T1000 (cell line): ENCODE measurements at regions not wholly inside any gene's neighbourhood (a gene's known extent, or its start where the extent isn't known, plus 50 kb on each side); places are given as distances from the start of the nearest gene placed in this dataset.
"Not testable (repeated sequence)": the region's sequence is repeated elsewhere in the genome, so short reads cannot be mapped to it uniquely, and the experiment has no call there.

Source experiments
- DNase-seq: peaks from one replicate; lab custom pipeline; 2025; ENCODE audit warnings: mixed read lengths; lab: John Stamatoyannopoulos, UW

DNA sequence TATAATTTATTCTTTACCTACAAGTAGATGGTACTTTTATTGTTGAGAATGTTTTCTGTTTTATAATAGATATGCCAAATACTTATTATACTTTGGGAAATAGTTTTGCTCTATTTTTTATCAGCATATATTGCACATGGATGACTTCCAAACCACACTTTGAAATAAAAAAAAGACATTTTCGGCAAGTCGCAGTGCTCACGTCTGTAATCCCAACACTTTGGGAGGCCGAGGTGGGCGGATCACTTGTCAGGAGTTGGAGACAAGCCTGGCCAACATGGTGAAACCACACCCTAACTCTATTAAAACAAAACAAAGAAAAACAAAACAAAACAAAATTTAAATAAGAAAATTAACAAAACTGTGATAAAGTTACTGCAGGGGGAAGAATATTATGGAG, 983.9 kb upstream of the CNTN5 start:
- no peak for DNase-seq

DNA sequence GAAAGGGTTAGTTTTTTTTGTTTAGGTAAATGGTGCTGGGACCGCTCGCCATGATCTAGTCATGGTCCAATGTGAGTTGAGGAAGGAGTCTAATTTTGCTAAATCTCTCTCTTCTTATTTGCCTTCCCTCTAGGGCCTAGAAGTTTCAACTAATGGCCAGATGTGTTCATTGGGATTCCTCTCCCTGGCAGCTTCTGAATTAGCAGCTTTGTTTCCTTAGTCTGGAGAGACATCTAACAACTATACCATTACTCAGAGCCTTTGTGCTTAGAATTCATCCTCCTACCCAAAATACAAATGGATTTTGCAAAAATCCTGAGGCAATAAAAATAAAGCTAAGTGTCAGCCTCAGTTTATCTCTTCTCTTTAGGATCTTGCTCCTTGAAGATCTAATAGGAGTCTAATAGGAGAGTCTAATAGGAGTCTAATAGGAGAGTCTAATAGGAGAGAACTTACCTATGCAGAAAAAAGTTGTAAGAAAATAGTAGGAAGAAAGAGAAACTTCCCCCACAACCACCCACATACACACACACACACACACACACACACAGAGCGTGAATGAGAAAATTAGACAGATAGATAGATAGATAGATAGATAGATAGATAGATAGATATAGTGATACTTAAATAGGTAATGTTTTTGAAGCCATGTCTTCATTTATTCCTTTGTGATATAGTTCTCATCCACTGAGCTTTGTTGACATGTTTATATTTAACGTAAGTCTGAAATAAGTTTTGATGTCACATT, 980.5 kb upstream of the CNTN5 start:
- DNase-seq: no peak

DNA sequence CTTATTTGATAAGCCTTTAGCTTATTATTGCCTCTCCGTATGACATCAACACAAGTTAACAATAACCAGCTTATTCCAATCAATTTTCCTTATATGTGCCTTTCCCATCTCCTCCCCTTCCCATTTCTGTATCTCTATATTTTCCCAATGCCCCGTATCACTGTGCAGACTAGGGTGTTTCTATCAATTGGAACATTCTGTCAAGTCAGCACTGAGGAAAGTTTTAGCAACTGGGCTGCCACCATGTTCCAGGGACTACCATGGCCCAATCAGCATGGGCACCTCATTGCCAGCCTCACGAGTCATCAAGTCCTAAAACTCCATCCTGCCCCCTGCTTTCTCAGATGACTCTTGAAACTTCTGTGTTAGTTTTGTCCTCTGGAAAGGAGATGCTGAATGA, 973.1 kb upstream of the CNTN5 start:
- no peak for DNase-seq

DNA sequence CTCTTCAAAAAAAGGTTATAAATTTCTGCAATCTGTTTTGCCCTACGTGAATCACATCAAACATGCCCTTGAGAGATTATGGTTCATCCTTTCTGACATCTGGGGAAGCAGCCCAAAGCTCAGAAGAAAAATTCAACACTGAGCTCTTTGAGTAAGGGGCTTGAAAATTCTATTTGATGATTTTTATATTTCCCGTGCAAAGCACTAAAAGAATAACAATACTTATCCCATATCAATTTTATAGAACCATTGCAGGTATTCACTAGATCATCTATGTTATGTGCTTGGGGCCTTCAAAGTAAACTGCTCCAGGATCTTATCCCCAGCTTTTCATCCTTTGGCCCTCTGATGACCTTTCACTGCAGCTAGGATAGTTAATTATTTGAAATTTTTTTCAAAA, 966.9 kb upstream of the CNTN5 start:
- no peak for DNase-seq

DNA sequence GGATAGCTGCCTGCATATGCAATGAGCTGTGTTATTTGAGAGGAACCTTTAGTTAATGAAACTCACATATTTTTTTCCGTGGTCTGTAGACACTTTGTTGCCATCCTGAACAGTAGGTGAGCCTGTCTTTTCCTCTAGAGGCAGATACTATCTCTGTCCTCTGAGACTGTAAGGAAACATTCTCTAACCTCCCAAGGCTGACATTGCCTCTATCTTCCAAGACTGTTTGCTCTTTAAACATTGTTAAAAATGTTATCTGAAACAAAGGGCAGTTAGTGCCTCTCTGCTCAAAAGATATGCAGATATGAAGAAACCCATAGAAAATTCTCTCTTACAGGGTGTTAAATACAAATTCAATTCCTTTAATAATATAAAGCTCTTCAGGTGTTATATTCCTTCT, 963.8 kb upstream of the CNTN5 start:
- DNase-seq: no peak

DNA sequence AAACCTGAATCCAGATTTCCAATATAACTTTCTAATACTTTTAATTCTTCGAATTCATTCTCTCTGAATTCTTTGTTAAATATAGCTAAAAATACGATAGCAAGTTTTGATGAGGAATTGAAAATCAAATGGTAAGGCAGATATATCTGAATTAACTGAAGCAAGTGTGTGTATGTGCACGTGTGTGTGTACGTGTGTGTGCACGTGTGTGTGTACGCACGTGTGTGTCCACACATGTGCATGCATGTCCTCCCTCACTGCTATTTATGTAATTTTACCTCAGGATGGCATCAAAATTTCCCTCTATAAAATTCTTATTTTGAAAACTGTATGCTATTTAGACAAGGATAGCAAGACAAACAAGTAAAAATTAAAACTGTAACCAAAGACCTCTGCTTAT, 961.3 kb upstream of the CNTN5 start:
- no peak for DNase-seq

DNA sequence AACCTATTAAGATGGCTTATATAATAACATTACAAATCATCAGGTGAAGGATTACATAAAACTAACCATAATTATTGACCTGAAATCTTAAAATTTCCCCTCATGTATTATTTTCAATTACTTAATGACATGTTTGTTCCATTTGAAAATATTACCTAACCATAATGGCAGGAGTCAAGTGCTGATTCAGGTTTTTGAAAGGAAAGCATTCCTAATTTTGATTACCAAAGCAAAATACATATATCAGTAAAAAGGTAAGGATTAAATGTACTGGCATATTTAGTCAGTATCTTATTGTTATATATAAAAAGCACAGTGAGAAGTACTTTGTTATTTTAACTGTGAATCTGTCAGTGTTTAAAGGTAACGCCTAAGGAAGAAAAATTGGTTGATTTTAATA, 960.0 kb upstream of the CNTN5 start:
- DNase-seq: no peak

DNA sequence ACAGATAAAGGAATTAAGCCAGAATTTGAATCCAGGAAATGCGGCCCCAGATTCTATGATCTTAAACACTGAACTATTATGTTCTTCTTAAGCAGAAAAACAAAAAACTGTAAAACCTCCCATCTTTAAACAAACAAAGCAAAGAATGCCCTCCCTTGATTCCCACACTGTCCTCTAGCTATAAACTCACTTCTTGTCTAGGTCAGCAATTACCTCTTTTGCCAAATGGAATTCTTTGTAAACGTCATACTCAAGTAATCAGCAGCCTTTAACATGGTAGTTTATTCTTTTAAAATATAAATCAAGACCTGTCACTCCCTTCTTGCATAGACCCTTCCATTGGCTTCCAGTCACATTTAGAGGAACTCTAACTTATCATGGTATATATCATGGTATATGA, 958.9 kb upstream of the CNTN5 start:
- no peak for DNase-seq

DNA sequence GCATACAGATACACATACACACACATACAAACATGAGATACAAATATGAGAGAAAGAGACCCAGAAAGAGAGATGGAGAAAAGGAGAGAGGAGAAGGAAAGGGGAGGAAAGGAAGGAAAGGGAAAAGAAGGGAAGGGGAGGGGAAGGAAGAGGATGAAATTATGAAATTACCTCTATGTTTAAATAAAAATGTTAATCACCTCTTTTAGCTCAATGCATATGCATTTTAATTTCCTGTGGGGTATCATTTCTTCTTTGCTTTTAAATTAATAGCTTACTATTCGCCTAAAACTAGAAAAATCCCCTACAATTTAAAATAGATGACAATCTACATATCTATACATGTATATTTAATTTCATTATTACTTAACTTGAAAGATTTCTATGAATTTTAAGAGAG, 958.0 kb upstream of the CNTN5 start:
- no peak for DNase-seq

DNA sequence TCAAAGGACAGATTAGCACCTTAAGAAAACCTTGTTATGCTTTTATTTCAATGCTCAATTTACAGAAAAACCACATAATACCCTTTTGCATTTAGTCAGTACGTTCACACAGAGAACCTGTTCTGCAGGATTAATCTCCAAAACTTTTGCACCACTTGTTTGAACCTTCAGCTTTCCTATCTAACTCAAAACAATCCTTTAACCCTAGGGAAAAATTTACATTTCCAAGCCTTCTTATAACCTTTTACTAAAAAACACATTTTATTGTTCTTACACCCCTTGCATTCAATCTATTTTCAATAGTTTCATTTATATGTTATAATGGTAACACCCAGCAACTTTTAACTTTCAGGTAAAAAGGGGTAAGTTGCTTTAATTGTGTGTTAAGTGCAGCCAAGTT, 952.5 kb upstream of the CNTN5 start:
- no peak for DNase-seq

DNA sequence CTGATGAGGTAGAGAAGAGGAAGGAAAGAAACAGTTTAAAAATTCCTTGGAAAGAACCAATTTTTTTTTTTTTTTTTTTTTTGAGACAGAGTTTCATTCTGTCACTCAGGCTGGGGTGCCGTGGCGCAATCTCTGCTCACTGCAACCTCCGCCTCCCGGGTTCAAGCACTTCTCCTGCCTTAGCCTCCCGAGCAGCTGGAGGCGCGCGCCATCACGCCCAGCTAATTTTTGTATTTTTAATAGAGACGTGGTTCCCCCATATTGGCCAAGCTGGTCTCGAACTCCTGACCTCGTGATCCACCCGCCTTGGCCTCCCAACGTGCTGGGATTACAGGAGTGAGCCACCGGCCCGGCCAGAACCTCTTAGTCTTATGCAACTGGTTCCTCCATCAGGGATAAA, 951.6 kb upstream of the CNTN5 start:
- not testable (repeated sequence) for DNase-seq

DNA sequence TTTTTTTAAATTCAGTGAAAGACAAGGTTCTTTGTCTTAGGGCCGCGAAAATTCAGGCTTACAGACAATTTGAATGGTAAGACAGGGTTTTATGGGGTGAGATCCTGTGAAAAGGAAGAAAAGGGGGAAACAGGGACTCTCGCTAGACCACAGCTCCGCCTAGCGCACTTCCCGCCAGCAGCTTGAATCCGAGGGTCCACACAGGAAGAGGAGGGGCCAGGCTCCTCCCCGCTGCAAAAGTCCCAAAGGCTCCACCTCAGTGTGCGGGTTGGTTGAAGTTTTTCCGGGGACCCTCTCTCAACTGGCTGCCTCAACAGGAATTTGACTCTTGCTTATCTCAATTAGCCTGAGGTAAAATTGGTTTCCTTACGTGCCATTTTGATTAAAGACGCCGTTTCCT, 950.9 kb upstream of the CNTN5 start:
- no peak for DNase-seq

DNA sequence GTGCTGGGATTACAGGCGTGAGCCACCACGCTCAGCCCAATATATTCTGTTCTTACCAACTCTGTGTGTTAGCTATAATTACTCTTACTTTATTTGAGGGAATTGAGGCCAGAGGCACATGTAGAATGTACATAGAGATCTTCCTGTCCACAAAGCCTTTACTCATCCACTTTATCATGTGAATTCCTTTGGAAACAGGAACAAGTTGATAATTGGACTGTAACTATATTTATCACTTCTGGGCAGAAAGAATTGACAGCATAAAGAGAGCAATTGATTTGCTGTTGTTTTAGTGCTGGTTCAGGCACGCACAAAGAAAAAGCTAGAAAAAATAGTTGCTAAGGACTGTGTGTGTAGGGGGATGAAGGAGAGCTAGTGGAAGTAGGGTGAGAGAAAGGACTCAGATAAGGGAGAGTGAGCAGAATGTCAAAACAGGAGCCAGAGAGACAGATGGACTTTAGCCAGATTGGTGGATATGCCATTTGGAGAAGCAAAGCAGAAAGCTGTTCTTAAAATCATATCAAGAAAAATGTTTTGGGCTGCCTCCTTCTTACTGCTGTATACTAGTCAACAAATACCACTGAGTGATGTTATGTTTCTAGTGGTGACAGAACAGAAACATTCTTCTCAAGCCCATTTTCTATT, 929.8 kb upstream of the CNTN5 start:
- no peak for DNase-seq

DNA sequence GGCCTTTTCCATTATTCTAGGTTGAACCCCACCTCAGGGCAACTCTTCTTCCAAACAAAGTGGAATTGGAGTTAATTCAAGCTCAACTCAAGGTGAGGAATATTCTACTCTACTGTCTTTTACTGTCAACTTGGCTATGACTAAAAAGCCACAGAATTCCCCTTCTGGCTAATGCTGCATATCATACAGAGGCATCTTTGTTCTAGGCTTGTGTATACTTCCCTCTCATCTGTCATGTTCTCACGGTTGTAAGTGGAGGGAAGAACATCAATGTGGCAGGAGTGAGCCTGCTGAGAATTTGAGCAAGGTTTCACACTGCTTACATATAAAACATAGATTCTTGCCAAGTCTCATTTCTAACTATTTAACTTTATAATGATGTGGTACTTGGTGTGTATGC, 921.4 kb upstream of the CNTN5 start:
- DNase-seq: no peak

DNA sequence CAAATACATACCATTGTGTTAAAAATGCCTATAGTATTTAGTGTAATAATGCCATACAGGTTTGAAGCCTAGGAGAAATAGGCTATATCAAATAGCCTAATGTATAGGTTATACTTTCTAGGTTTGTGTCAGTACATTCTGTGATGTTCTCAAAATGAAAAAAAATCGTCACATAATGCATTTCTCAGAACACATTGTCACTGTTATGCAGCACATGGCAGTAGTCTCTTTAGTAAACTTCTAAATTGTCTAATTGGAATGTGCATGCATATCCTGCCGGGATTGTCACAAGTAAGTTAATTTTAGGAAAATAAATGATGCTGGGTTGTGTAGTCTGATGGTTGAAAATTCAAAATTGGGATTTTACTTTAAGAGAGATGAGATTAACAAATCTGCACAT, 920.1 kb upstream of the CNTN5 start:
- DNase-seq: no peak

DNA sequence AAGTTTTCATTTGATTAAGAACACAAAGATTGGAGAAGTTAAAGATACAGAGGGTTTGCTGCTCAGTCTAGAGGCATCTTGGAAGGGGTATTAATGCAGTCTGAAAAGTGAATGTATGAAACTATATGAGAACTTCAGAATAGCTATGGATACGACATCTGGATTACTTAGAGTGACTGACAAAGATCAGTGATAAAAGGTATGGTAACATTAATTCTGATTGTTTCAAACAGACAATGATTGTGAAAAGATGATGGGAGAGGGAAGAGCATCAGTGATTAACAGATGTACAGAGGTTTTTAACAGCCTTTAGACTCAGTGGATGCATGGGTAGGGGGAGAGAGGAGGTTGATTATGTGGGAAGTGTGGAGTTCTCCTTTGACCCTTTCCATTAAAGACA, 919.4 kb upstream of the CNTN5 start:
- no peak for DNase-seq

DNA sequence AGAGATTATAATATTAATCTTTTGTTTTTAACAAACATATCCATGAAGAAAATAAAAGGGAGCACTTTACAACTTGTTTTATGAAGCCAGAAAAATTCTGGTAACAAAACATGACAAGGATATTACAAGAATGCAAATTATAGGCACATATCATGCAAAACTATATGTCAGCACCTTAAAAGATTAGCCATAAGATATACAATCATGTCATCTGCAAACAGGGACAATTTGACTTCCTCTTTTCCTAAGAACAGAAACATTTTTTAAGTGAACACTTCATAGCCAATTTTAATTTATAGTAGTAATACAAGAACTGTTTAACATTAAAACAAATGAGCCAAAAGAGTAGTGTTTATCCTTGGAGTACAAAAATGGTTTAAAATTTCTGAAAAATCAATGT, 916.5 kb upstream of the CNTN5 start:
- DNase-seq: no peak

DNA sequence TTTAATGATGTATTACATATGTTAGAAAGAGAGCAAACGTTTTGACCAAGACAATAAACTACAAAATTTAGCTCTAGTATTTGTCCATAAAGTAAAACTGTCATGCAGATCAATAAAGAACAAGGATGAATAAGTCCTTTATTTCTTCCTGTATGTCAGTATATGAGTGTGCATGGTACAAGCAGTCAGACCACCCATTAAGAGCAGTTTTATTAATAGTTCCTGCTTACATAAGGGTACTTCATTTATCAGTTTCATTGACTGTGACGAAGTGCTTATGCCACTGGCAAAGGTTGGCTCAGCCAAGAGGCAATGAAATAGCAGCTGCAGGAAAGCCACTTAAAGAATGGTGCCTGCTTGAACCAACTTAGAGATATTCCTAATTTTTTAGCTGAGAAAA, 913.0 kb upstream of the CNTN5 start:
- no peak for DNase-seq

DNA sequence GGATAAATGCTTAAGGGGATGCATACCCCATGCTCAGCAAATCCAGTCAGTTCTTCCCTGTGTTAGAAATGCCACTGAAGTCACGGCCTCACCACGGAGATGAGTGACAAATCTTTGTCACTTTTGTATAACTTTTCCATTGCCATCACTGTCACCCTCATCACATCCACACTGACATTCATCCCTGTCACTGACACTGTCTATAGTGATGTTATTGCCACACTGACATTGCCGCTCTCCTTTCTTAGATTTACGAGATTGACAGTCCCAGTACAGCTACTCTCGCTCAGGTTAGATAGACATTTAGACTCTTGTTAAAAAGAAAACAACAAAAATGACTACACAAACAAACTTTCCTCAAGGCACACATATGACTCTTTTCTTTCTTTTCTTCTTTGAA, 910.7 kb upstream of the CNTN5 start:
- DNase-seq: no peak

DNA sequence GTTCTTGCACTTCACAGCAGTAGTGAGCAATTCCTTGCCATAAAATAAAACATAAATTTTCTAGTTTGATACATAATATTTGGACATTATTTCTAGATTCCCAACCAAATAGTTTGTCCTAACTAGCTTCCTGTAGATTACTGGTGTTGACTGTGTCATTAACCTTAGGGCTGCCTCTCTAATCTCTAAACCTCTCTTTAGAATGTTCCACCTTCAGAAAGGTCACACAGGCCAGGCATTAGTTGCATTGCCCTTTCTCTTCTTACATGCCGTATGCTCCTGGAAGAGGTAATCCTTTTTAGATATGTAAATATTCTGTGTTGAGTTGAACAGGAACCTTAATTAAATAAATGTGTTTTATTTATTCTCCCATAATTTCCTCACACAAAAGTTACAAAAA, 904.9 kb upstream of the CNTN5 start:
- no peak for DNase-seq

DNA sequence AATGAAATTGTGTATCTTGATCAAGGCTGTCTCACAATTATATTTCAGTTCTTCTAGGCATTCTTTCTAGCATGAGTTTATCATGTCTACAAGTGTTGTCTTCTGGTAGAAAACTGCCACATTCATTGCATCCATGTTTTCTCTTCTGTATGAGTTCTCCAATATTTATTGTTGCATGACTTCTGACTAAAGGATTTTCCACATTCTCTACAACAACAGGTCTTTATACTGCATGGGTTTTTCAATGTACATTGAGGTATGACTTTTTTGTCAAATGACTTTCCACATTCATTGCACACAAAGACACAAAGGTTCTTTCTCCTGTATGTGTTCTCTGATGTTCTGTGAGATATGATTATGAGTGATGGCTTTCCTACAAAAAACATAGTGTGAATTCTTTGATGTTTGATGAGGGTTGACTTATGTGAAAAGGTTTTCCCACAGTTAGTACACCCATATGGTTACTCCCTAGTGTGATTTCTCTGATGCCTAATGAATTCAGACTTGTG, 890.6 kb upstream of the CNTN5 start:
- no peak for DNase-seq

DNA sequence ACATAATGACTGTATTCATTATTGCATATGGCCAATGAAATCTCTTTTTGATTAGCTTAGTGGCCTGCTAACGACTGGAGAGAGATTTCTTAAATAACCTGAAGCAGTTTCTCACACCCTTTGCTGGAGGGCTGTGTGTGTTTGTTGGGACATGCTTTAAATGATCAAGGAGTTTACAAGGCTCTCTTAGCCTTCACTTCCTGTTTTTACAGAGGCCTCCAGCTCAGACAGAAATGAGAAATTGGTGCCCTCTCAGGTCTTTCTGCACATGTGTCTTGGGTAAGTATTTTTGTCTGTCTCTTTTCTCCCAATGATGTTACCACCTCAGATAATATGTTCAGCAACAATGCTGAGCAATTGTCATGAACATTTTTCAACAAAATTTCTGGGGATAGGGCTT, 884.4 kb upstream of the CNTN5 start:
- no peak for DNase-seq

DNA sequence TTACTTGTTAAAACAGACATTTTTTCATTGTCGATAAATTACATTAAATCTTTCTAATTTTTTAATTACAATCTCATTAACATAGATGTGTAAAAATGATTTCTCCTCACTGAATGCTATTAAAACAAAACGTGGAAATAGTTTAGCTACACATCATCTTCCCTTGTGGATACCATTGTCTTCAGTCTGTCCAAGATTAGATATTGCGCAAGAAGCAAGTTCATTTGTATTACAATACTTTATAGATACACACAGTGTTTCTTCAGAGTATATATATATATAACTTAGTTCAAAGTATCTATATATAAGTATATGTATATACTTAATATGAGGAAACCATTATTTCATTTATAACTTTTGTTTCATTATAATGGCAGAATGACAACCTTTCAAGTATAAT, 883.3 kb upstream of the CNTN5 start:
- DNase-seq: no peak

DNA sequence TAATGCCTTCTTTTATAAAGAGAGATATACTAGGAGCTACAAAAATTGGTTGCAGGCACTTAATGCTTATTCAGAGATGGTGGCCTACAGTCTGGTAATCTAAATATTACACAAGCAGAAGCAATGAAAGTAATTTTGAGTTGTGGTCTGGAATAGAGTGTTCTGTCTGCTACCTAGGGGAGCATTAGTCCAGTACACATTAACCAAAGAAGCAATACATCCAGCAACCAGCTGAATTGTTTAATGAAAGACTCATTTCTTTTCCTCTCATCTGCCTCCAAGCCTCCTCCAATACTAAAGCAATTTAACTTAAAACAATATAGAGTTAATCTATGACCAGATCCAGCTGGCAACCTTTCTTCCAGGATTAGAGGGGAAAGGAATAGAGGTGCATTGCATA, 877.1 kb upstream of the CNTN5 start:
- no peak for DNase-seq
